Breast epithelium (tissue), 3 donors: ENCODE measurements at regions not wholly inside any gene's neighbourhood (a gene's known extent, or its start where the extent isn't known, plus 50 kb on each side); places are given as distances from the start of the nearest gene placed in this dataset.

Source experiments
- POLR2A ChIP-seq: fragments of 450-650 bp; IDR thresholded peaks from one replicate; pipeline ENCODE4 v1.6.1; 2016; ENCODE audit warnings: antibody characterized with exemption, mild to moderate bottlenecking, moderate library complexity
- TF ChIP-seq, protein P1 (sequence below), 3 donors: fragments of 450-650 bp; IDR thresholded peaks; one replicate each; pipeline ENCODE4 v1.5.1; 2016 to 2017; ENCODE audit warnings: antibody characterized with exemption in 3 of 3, mild to moderate bottlenecking in 3 of 3, moderate library complexity in 3 of 3

DNA sequence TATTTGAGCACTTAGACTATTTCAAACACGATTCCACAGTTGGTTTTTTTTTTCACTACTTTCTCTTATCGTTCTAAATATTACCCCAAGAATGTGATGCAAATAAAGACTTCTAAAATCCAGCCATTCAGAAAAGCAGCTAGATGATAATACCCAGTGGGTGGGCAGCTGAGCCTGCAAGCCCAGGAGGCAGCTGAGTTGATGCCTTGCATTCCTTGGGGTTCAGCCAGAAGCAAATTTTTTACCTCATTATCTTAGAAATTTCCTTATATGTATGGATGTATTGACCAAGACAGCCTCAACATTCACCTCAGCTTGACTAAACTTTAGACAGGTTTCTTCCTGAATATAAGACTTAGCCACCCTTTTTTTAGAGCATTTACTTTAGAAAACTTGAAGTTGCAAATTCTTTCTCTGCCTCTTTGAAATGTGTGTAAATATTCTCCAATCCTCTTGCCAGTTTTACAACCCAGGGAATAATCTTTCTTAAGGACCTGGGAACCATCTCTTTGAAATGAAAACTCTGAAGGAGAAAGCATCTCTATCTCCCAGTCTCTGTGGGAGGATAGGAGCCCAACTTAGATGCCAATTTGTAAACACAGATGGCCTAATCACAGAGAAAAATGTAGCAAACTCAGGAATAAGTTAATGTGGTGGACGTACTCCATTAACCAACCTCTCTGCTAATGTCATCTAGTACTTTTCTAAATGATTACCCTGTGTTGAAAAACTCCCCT lies 52.2 kb upstream of the ANP32D start:
- TF ChIP-seq, protein P1, sequence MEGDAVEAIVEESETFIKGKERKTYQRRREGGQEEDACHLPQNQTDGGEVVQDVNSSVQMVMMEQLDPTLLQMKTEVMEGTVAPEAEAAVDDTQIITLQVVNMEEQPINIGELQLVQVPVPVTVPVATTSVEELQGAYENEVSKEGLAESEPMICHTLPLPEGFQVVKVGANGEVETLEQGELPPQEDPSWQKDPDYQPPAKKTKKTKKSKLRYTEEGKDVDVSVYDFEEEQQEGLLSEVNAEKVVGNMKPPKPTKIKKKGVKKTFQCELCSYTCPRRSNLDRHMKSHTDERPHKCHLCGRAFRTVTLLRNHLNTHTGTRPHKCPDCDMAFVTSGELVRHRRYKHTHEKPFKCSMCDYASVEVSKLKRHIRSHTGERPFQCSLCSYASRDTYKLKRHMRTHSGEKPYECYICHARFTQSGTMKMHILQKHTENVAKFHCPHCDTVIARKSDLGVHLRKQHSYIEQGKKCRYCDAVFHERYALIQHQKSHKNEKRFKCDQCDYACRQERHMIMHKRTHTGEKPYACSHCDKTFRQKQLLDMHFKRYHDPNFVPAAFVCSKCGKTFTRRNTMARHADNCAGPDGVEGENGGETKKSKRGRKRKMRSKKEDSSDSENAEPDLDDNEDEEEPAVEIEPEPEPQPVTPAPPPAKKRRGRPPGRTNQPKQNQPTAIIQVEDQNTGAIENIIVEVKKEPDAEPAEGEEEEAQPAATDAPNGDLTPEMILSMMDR (IDR thresholded peaks at IDR 0.05) = no peak
- TF ChIP-seq POLR2A = no peak
